HG02588 (cell line): ENCODE measurements at regions not wholly inside any gene's neighbourhood (a gene's known extent, or its start where the extent isn't known, plus 50 kb on each side); places are given as distances from the start of the nearest gene placed in this dataset.
"Not testable (repeated sequence)": the region's sequence is repeated elsewhere in the genome, so short reads cannot be mapped to it uniquely, and the experiment has no call there.

Experiments used
- ATAC-seq: cut with Tn5 transposase; IDR thresholded peaks from one replicate; pipeline ENCODE4 v1.9.1; 2021; ENCODE audit warnings: mild to moderate bottlenecking, moderate library complexity; ENCODE audit not compliant: unreplicated experiment

- not testable (repeated sequence) for ATAC-seq
Observed at GRCh38 chr15:20680257-20680815, 138.7 kb upstream of the GOLGA6L6 start.

DNA sequence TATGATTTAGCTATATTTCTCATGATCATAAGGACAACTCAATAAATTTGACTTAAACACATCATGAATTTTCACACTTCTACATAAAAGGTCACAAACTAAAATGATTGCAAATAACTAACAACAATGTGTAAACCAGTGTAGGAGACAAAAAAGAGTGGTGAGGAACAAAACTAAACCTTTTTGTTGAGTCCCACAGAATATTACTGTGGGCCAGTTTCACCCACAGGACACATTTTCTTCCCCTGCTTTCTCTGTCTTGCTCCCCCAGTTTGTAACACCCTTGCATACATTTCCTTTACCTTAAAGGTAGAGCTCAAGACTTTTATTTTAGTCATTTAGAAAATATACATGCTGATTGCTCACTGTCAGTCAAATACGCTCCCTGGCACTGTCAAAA lies 130.9 kb upstream of the GOLGA6L6 start:
- no peak for ATAC-seq

DNA sequence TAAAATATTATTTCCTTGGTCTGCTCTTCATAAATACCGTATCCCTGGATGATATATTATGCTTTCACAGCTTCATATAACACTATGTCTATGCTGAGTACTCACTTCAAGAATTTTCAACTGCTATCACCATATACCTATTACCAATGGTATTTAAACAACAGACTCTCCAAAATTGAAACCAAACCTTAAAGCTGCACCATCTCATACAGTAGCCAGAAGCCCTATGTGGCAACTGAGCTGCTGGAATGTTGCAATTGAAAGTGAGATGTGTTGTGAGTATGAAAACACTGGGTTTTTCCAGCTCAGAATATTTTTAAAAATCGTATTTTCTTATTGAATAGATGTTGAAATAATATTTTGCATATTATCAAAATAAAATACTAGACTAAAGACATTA lies 130.1 kb upstream of the GOLGA6L6 start:
- ATAC-seq, result no peak

DNA sequence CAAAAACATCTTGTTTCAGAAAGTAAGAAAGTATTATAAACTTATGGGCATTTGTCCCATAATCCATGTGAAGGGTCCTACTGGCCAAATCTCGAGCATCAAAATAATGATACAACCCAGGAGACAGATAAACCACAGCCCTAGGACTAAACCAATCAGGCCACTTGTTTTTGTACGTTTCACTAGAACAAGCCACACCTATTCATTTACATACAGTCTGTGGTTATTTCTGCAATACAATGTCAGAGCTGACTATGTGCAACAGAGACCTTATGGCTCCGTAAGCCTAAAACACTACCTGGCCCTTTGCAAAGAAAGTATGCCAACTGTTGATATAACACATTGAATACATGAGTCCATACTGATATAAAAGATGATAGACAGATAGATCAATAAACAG lies 124.8 kb upstream of the GOLGA6L6 start:
- ATAC-seq, result not testable (repeated sequence)

DNA sequence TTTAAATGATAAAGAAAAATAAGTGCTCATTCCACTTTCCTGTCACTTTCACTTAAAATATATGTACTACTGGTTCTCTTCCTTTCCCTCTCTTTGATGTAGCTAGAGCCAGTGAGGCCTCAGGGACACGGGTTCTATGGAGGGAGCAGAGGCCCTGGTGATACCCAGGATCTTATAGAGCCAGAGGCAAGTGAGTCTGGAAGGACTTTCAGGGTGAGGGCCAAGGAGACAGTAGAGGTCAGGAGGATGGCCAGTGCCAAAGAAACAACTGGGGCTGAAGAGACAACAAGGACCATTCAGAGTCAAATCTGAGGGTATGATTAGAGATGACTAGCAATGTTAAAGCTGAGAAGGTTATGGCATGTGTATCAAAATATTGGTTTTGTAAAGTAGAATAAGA lies 124.1 kb upstream of the GOLGA6L6 start:
- ATAC-seq, result no peak

DNA sequence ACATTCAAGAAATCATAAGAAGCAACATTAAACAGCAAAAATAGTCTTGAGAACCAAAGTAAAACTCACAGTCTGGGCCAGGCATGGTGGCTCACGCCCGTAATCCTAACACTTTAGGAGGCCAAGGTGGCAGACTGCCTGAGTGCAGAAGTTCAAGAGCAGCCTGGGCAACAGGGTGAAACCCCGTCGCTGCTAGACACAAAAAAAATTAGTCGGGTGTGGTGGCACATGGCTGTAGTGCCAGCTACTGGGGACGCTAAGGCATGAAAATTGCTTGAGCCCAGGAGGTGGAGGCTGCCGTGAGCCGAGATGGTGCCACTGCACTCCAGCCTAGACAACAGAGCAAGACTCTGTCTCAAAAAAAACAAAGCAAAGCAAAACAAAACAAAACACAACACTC lies 117.7 kb upstream of the GOLGA6L6 start:
- ATAC-seq, result no peak

DNA sequence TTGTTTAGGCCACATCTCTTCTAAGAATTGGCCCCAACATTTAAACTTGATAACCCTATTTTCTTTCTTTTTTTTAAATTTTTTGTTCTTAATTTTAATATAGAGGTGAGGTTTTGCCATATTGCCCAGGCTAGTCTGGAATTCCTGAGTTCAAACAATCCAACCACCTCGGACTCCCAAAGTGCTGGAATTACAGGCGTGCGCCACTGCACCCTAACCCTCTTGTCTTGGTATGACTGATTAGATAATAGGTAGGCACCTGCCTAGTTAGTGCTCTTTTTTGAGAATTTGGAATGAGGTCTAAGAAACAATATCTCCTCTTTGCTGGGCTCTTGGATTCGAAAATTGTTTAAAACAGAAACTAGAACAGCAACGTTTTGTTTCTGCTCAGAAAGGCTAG lies 116.4 kb upstream of the GOLGA6L6 start:
- ATAC-seq, result no peak

- ATAC-seq, result no peak
Observed at GRCh38 chr15:20657084-20657483, 115.5 kb upstream of the GOLGA6L6 start.

DNA sequence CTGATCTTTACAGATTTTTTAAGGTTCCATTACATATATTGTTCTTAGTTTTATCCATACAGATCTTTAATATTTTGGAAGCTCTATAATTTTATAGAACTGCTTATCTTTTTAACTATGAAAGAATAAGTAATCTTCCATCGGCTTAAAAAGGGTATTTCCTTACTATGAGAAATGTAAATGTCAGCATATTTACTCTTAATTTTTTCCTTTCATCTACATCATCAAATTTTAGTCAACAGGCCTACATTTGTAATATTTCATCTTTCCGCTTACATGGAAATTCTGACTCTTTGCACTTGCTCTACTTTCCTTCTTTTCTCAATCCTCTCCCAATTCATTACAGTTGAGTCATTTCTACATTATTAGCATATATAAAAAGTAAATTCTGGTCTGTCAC lies 111.3 kb upstream of the GOLGA6L6 start:
- ATAC-seq, result no peak

- not testable (repeated sequence) for ATAC-seq
Observed at GRCh38 chr15:20648402-20648975, 106.9 kb upstream of the GOLGA6L6 start.

GRCh38 chr15:20646529-20647142 lies 105.0 kb upstream of the GOLGA6L6 start:
- ATAC-seq, result no peak

DNA sequence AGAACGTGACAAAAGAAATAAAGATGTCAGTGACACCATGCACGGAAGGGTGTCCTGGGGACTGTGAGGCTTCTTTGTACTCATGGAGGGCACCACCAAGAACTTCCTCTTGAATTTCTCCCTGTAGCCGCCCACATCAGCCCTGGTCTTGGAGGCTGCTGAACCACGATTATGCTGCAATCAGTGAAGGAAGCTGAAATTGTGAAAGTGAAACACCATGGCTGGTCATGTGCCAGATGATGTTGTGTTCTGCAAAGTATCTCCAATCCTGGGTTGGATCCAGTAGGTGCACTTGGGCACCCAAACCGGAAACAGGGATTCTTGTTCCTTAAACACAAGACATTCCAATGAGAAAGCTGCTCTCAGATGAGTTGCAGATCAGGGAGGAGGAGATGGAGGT lies 104.4 kb upstream of the GOLGA6L6 start:
- peak; percentile 54 for ATAC-seq

GRCh38 chr15:20644896-20645295 lies 103.3 kb upstream of the GOLGA6L6 start:
- no peak for ATAC-seq

DNA sequence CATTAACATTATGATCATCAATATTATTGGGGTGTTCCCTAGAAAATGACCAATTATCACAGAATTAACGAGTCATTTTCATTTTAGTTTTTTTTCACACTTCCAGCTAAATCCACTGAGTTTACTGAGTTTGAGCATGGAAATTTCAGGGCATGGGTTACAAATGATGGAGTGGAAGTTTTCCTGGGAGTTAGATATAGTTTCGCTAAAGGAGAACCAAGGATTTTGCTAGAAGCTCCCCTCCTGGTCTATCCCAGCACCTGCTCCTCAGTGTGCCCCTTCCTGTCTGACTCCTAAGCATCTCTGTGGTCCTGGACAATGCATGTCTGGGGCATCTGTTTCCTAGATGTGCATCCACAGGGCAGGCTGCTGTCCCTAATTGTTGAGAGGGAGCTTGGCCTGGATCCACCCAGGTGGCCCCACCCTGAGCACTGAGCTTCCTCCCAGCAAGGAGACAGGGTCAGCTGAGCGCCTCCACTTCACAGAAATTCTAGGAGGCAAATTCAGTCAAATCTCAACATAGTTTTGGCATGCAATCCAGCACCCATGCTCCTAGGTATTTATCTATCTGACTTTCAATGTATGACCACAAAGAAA lies 102.3 kb upstream of the GOLGA6L6 start:
- ATAC-seq, result no peak

- no peak for ATAC-seq
Observed at GRCh38 chr15:20643024-20643770, 101.6 kb upstream of the GOLGA6L6 start.

DNA sequence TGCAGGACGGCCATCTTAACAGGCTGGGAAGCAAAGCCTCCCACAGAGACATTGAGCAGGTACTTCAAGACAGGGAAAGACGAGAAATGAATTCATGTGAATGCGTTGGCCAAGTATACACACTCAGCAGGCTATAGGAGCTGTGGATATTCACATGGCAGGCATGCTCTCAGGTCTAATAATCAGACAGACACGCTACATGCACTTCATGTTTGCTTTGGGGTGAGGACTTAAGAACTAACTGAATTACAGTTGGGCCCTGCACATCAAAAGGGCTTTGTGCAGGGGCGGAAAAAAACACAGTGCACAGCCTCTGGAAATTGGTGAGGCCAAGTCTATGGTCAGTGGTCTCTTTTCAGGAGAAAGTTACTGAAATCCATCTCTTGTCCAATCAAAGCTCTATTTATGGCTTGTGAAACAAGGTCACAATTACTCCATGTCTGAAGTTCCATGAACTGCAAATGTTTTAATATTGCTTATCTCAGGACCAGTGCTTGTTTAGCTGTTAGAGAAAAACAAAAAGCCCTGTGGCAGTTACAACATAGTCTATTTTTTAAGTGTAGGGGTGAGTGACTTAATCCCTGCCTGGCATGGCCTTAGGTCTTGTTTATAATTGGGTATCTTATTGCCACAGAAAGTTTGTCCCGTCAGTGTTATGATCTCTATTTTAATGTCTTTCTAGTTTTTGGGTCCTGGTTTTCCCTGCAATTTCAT lies 100.6 kb upstream of the GOLGA6L6 start:
- ATAC-seq, result no peak

- not testable (repeated sequence) for ATAC-seq
Observed at GRCh38 chr15:20640427-20640826, 98.8 kb upstream of the GOLGA6L6 start.

DNA sequence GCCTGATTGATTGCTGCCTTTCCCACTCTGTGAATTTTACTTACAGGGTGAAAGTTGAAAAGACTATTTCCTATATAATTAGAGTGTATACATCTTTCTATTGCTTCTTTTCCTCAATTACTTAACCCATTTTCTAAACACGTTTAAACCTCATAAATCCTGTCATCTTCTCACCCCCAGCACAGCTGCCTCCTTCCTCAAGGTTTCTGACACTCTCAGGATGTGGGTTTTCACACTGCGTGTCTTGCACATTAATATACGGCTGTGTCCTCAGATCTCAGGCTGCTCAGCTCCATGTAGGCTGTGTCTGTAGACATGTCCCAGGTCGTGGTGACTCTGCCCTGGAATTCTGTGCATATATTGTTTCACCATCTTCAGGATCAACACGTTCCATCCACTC lies 97.6 kb upstream of the GOLGA6L6 start:
- ATAC-seq, result not testable (repeated sequence)

GRCh38 chr15:20637499-20637898 lies 95.9 kb upstream of the GOLGA6L6 start:
- not testable (repeated sequence) for ATAC-seq

DNA sequence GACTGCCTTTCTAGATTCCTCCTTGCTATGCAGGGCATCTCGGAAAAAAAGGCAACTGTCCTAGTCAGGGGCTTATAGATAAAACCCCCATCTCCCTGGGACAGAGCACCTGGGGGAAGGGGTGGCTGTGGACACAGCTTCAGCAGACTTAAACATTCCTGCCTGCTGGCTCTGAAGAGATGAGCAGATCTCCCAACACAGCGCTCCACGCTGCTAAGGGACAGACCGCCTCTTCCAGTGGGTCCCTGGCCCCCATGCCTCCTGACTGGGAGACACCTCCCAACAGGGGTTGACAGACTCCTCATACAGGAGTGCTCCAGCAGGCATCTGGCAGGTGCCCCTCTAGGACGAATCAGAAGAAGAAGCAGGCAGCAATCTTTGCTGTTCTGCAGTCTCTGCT lies 87.9 kb upstream of the GOLGA6L6 start:
- ATAC-seq, result not testable (repeated sequence)

DNA sequence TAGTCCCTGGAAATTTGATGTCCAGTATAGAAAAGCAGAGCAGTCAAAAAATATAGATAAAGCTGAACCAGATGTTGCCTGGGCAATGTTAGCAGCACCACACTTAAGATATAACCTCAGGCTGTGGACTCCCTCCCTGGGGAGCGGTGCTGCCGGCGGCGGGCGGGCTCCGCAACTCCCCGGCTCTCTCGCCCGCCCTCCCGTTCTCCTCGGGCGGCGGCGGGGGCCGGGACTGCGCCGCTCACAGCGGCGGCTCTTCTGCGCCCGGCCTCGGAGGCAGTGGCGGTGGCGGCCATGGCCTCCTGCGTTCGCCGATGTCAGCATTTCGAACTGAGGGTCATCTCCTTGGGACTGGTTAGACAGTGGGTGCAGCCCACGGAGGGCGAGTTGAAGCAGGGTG lies 86.9 kb upstream of the GOLGA6L6 start:
- ATAC-seq, result not testable (repeated sequence)
